ENCODE measurements at regions not wholly inside any gene's neighbourhood (a gene's known extent, or its start where the extent isn't known, plus 50 kb on each side); places are given as distances from the start of the nearest gene placed in this dataset.

DNA sequence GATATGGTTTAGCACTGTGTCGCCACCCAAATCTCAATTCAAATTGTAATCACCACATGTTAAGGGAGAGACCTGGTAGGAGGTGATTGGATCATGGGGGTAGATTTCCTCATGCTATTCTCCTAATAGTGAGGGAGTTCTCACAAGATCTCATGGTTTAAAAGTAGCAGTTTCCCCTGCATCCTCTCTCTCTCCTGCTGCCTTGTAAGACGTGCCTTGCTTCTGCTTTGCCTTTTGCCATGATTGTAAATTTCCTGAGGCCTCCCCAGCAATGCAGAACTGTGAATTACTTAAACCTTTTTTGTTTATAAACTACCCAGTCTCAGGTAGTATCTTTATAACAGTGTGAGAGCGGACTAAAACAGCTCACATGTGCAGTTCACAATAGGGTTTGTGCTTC, 1668.7 kb upstream of the RAG2 start:
- ATAC-seq = no peak

DNA sequence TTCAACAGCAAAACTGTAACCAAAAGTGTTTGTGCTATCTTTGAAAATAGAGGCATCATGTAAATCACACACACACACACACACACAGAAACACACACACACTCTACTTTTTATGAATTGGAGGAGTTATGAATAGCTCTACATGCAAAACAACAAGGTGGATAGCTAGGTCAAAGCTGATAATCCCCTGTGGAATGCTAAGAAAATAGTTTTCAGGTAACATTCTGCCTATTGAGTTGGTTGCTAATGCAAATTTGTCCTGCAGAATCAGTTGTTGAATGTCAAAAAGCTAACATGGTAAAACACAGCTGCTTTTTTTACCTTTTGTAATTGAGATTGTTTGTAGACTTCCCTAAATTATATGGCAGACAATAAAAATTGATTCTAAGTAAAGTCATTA, 1658.4 kb upstream of the RAG2 start:
- no peak for ATAC-seq

DNA sequence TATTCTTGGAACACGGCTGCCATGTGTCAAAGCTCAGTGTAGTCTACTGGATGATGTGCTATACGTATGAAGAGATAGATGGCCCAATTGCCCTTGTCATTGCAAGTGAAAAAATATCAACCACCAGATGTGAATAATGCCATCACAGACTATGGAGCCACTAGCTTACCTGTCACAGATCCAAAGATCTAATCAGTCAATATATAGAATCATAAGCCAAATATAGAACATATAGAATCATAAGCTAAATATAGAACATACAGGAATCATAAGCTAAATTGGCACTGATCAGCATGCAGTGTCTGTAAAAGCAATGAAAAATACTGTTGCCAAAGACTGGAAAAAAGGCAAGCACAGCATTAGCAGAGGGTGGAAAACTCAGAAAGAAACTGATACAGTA, 1656.9 kb upstream of the RAG2 start:
- ATAC-seq = no peak

DNA sequence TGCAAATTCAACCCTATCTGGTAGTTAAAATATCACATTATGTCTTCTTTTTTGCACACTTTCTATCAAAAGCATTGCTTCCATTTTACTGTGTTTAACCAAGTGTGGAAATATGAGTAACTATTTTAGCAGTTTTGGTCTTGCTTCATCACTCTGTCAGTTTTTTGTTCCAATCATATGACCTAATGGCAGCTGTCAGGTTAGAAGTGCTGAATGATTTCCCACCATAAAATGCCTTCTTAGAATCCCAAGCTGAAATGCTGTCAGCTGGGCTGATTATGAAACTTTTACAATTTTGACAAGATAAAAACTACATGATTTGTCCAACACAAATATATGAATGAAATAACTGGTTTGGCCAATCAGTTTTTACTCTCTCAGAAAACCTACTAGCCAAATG, 1654.6 kb upstream of the RAG2 start:
- no peak for ATAC-seq

DNA sequence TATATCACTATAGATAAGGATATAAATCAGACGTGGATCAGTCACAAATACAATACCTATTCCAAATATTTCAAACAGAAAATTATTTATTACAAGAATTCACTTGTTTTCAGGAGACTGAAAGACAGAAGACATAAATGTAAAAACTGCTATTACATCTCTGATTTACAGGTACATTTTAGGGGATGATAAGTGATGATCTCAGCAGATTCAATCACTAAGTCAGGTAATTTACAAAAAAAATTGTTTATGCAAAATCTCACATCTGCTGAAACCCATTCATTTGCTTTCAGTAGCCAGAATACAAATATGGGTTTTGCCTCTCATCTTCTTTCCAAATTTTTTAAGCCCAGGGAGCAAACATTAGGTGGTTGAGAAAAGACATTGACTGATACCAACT, 1648.4 kb upstream of the RAG2 start:
- ATAC-seq = no peak

DNA sequence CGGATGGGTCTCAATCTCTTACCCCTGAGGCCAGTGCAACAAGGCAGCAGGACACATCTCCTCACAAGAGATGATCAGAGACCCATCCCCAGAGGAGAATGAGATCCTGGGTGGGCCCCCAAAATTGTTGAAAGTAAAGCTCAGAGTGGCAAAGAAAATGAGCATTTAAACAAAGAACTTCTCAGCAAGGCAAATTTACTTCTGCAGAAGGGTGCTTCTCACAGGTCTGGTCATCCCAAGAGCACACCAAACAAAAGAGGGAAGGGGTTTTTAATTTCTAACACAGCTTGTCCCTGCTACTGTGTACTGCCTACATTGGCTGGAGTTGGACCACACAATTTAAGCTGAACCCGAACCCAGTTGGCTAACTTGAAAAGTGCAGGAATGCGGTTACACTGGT, 1628.6 kb upstream of the RAG2 start:
- no peak for ATAC-seq

DNA sequence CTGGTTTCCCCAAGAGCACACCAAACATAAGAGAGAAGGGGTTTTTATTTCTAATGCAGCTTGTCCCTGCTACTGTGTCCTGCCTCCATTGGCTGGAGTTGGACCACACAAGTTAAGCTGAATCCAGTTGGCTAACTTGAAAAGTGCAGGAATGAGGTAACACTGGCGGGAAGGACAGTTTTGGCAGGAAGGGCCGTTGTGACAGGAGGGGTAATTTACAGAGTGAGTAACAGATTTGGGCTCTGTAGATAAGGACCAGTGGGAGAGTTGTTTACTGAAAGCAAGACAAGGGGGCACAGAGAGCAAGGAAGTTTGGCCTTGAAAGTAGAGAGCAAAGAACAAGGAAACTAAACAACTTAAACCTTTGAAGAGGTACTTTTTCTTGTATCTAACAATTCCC, 1623.3 kb upstream of the RAG2 start:
- no peak for ATAC-seq

DNA sequence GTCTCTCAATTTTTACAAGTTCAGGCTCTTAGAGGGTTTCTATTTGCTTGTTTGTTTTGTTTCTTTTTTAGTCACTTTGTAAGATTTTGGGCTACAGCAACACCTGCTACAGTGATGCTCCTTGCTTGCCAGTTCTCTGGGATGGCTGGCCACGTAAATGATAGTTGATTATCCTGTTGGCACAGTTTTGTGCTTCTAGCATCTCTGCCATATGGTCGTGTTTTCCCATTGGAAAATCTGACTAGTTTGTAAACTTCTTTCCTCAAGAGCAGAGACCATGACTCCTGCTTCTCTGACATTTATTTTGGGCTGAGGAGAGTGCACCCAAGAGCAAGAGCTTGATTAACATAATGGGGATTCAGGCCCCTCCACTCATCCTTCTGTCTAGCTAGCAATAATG, 1621.6 kb upstream of the RAG2 start:
- ATAC-seq = no peak

DNA sequence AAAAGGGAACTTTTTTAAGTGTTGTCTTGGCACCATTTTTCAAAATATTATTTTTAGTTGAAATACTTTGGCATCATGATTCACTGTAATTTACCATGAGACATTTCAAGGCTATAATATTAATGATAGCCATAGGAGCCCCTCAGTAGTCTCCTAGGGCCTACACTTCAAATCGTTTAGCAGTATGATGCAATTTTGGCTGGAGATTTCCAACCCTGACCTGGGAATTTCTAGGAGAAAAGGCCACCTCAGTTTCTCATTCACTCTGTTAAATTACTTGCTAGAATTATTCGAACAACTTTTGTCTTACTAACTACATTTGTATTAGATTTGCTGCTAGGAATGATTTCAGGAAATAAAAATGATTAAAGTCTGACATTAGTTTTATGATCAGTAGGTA, 1610.9 kb upstream of the RAG2 start:
- ATAC-seq = no peak

DNA sequence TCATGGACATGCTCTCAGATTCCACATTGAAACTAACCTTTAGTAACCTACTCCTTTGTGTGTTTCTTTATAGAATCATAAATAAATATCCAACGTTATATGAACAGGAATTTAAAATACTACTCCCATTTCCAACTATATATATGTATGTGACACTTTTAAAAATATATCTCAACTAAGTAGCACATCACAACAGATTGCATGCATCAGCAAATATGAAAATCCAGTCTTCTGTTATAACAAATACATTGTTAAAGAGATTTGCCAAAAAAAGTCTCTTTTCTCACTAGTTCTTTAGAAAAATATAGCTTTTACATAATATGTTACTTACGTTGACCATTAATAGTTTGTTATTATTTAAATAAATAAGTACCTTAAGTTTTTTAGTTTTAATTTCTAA, 1608.6 kb upstream of the RAG2 start:
- ATAC-seq = no peak

DNA sequence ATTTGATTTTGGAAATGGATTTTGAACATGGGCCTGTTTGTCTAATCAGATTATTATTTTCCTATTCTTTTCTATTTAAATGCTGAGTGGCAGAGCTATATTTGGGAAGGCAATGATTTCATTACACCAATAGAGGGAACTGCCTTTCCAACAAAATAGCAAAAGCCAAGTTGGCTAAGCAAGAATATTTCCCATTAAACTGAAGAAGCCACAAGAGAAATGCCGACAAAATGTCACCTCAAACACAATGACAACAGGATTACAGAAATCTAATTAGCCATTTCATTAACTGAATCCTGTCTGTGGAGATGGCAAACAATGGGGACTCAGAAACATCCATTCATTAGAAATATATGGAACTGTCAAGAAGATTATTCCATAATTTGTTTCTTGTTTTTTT, 1593.1 kb upstream of the RAG2 start:
- ATAC-seq = no peak

DNA sequence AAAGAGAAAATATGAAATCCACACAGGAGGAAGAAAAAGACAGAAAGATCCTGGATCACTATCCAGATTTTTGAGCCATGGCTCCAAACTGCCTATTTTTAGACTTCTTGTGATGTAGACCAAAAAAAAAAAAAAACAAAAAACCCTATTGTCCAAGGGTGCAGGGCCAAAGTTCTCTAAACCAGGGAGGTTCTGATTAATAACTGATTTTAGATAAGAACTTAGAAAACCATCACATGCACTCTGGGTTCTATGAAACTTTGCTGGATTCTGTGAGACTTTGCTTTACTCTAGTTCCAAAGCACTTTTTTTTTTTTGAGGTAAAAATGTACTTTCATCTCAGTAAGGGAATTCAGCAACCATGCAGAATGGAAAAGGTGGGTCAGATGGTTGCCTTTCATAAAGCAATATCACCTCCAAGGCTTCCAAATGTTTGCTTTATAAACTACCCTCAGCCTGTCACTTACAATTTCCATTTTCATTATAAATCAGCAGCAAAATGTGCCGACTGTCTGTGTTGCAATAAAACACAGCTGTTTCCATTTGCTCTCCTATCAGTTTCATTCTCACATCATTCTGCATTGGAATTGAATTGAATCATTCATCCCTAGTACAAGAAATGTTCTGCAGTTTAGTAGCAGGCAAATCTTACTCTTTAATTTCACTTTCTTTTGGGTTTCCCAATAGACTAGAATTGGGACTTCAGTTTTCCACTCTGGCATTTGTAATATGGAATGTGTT, 1584.3 kb upstream of the RAG2 start:
- no peak for ATAC-seq

DNA sequence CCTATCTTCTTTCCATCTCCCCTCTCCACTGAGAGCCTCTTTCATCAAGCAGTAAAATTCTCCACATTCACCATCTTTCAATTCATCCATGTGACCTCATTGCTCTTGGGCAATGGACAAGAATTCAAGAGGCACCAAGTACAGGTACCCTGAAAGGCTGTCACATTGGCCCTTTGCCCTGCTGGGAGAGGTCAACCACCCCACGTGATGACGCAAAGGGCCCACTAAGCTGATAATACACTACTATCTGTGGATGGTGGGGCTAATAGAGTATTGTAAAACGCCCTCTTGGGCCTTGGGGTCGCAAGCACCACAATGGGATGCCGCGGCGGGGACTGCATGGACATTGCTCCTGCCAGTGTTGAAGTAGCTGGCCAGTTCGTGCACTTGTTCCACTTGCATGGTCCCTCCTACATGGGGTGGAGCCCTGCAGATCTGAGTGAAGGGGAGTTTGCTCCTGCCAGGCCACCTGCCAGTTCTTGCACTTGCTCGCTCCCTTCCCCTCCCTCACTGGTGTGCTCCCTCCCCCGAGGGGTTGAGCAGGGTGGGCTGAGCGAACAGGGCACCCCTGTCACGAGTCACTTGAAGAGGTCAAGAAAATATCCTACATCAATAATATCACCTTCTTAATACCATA, 1578.8 kb upstream of the RAG2 start:
- no peak for ATAC-seq

DNA sequence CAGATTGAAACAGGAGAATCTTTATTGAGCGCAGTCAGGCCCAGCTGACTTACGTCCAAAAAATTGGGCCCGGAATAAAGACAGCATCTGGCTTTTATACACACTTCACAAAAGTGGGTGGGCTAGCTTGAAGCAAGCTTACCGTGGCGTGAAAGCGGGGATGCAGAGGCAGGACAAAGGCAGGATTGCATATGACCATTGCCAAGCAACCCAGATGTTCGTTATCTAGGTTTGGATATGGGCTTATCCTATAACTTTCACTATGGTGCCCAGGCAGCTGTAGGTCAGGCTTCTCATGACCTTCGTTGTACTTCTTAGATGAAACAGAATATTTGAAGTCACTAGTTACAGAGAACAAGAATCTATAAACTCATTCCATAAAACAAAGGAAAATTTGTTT, 1575.6 kb upstream of the RAG2 start:
- ATAC-seq = no peak

DNA sequence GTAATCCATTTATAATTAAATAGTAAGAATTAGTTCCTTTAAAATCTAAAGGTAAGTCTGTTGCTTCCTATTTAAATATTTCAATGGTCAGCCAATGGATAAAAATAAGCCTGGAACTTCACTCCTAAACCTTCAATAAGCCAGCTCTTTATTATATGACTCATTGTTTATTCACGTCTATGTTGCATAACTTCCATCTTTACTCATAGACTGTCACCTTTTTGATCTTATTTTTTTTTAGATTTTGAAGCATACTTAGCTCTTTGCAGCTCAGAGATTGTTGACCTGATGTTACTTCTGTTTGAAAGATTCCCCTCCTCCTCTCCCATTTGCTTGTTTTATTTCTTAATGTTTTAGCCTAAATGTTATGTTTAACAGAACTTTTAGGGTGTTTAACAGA, 1571.2 kb upstream of the RAG2 start:
- peak; percentile 41 for ATAC-seq

DNA sequence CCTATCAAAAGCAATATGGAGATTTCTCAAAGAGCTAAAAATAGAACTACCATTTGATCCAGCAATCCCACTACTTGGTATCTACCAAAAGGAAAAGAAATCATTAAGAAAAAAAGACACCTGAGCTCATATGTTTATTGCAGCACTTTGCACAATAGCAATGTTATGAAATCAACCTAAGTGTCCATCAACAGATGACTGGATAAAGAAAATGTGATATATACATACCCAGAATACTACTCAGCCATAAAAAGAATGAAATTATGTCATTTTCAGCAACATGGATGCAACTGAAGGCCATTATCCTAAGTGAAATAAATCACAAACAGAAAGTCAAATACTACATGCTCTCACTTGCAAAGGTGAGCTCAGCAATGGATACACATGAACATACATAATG, 1565.5 kb upstream of the RAG2 start:
- ATAC-seq = no peak

DNA sequence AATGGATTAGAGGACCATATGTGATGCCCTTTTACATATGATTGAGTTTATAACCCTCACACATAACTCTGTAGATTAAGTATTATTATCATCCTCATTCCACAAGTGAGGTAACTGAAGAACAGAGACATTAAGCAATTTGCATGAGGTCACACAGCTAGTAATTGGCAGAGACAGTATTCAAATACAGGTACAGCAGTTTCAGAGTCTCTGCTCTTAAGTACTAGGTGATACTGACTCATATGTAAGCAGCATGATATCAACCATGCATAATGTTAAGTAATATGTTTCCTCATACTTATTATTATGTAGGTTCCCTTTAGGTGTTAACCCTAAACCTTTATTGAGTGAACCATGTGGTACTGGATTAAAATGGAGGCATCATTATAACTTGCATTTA, 1562.4 kb upstream of the RAG2 start:
- ATAC-seq = peak; percentile 58

DNA sequence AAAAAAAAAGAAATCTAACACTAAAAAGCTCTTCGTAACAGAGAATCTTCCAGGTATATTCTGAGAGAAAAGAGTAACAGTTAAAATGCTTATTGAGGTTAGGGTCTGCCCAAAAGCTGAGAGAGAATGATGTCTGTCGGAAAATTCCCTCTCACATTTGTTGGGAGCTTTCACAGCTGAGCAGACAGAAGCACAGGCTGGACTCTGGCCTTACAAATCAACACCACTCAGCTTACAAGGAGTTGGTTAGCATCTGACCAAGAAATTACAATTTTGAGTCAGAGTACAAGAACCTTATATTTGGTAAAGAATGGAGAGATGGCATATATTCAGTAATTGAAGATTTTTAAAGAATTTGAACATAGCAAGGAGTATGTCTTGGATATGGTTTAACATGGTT, 1561.0 kb upstream of the RAG2 start:
- ATAC-seq = no peak

DNA sequence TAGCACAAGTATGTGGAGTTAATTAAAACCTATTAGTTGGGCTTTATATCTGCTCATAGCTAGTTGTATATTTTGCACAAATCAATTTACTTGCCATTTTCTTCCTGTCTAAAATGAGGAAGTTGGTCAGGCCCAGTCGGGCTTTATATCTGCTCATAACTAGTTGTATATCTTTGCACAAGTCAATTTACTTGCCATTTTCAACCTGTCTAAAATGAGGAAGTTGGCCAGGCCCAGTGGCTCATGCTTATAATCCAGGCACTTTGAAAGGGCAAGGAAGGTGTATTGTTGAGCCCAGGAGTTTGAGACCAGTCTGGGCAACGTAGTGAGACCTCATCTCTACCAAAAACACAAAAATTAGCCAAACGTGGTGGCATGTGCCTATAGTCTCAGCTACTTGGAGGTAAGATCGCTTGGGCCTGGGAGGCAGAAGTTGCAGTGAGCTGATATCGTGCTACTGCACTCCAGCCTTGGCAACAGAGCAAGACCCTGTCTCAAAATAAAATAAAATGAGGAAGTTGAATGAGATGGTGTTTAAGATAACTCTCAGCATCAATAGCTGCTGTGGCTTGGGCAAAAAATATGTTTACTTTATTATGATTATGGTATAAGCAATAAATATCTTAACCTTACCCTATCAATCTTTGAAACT, 1558.6 kb upstream of the RAG2 start:
- ATAC-seq = no peak

DNA sequence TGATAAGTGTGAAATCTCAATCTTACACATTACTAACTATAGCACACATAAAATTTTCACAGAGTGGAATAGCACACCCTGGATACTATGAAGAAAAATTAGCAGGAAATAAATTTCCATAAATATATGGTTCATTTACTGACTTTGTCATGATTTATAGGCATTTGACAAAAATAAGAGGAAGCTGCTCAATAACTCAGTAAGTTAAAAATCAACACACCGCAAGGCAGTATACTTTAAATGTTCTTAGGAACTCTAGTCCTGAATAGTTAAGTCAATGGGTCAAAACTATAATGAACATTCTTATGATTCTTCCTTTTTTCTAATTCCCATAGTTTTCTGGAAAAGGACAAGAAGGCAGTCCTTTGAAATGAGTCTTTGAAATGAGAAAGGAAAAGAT, 1557.8 kb upstream of the RAG2 start:
- ATAC-seq = no peak

DNA sequence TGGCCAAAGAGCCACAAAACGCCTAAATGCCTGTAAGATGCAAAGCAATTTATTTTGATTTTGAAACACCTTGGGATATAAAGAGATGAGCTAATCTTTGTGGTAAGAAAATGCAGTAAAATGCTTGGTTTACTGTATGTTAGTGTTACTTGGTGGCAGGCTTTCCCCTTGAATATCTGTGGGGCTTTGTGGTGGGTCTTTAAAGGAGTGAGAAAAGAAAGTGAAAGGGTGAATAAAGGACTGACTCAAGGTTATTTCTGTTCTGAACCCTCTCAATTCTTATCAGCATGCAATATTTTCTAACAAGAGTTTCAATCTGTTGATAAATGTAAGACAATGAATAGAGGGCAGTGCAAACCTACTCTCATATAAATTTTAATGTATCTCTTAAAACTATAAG, 1555.9 kb upstream of the RAG2 start:
- ATAC-seq = no peak

DNA sequence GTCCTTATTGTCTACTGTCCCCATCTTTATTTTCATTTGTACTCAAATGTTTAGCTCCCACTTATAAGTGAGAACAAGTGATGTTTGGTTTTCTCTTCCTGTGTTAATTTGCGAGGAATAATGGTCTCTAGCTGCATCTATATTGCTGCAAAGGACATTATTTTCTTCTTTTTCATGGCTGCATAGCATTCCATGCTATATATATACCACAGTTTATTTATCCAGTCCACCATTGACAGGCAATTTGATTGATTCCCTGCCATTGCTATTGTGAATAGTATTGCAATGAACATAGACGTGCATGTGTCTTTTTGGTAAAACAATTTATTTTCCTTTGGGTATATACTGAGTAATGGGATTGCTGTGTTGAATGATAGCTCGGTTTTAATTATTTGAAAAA, 1545.8 kb upstream of the RAG2 start:
- no peak for ATAC-seq

DNA sequence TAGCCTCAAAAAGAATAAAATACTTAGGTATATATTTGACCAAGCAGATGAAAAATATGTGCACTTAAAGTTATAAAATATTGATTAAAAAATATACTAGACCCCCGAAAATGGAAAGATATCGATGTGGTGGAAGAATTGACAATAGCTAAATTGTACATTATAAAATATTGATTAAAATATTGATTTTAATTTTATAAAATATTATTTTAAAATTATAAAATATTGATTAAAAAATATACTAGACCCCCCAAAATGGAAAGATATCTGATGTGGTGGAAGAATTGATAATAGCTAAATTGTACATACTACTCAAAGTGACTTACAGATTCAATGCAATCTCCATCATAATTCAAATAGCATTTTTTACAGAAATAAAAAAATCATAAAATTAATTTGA, 1540.9 kb upstream of the RAG2 start:
- ATAC-seq = no peak

DNA sequence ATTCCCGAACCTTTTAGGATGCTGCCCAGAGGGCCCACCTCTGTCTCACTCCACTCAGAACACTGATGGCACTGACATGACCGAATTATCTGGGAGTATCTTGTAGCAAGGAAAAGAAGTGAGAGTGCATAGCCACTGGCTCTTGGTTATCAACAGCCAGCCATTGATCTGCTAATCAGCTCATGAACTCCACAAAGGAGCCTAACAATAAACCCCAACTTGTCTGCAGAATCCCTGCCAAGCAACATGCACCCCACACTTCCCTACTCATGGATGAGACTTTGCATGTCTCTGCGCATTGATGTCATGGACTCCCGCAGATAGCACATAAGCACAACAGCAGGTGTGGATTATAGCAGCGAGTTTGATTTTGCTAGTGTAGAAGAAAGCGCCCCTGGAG, 1538.9 kb upstream of the RAG2 start:
- no peak for ATAC-seq

All from esophagus mucosa (tissue), 1 donor.